ENCODE measurements at regions not wholly inside any gene's neighbourhood (a gene's known extent, or its start where the extent isn't known, plus 50 kb on each side); places are given as distances from the start of the nearest gene placed in this dataset.
"Not testable (repeated sequence)": the region's sequence is repeated elsewhere in the genome, so short reads cannot be mapped to it uniquely, and the experiment has no call there.

GRCh38 chr18:39223283-39223682, 1657.7 kb upstream of the CELF4 start:
- DNase-seq (ENCODE audit: low read depth in 2 of 2), result no peak

- DNase-seq (ENCODE audit: low read depth in 2 of 2), result no peak
Observed at GRCh38 chr18:39215920-39216319, 1650.3 kb upstream of the CELF4 start.

- DNase-seq (ENCODE audit: low read depth in 2 of 2), result no peak
Observed at GRCh38 chr18:39211461-39211860, 1645.9 kb upstream of the CELF4 start.

- DNase-seq (ENCODE audit: low read depth in 2 of 2), result no peak
Observed at GRCh38 chr18:39209173-39209572, 1643.6 kb upstream of the CELF4 start.

- no peak for DNase-seq (ENCODE audit: low read depth in 2 of 2)
Observed at GRCh38 chr18:39208729-39209128, 1643.1 kb upstream of the CELF4 start.

- DNase-seq (ENCODE audit: low read depth in 2 of 2), result no peak
Observed at GRCh38 chr18:39208190-39208589, 1642.6 kb upstream of the CELF4 start.

- not testable (repeated sequence) for DNase-seq (ENCODE audit: low read depth in 2 of 2)
Observed at GRCh38 chr18:39206398-39207103, 1641.0 kb upstream of the CELF4 start.

GRCh38 chr18:39205565-39206195, 1640.1 kb upstream of the CELF4 start:
- DNase-seq (ENCODE audit: low read depth in 2 of 2), result no peak

- no peak for DNase-seq (ENCODE audit: low read depth in 2 of 2)
Observed at GRCh38 chr18:39200153-39200552, 1634.6 kb upstream of the CELF4 start.

- DNase-seq (ENCODE audit: low read depth in 2 of 2), result no peak
Observed at GRCh38 chr18:39199231-39199855, 1633.7 kb upstream of the CELF4 start.

- DNase-seq (ENCODE audit: low read depth in 2 of 2), result no peak
Observed at GRCh38 chr18:39198376-39198775, 1632.8 kb upstream of the CELF4 start.

- DNase-seq (ENCODE audit: low read depth in 2 of 2), result no peak
Observed at GRCh38 chr18:39191931-39192330, 1626.3 kb upstream of the CELF4 start.

GRCh38 chr18:39191058-39191457, 1625.5 kb upstream of the CELF4 start:
- DNase-seq (ENCODE audit: low read depth in 2 of 2), result no peak

- DNase-seq (ENCODE audit: low read depth in 2 of 2), result no peak
Observed at GRCh38 chr18:39190508-39190907, 1624.9 kb upstream of the CELF4 start.

GRCh38 chr18:39188278-39188677, 1622.7 kb upstream of the CELF4 start:
- DNase-seq (ENCODE audit: low read depth in 2 of 2), result no peak

- no peak for DNase-seq (ENCODE audit: low read depth in 2 of 2)
Observed at GRCh38 chr18:39186008-39186407, 1620.4 kb upstream of the CELF4 start.

GRCh38 chr18:39184176-39184575, 1618.6 kb upstream of the CELF4 start:
- DNase-seq (ENCODE audit: low read depth in 2 of 2), result no peak

- DNase-seq (ENCODE audit: low read depth in 2 of 2), result no peak
Observed at GRCh38 chr18:39178166-39178565, 1612.6 kb upstream of the CELF4 start.

- no peak for DNase-seq (ENCODE audit: low read depth in 2 of 2)
Observed at GRCh38 chr18:39172695-39173421, 1607.3 kb upstream of the CELF4 start.

- no peak for DNase-seq (ENCODE audit: low read depth in 2 of 2)
Observed at GRCh38 chr18:39168723-39169122, 1603.1 kb upstream of the CELF4 start.

GRCh38 chr18:39167990-39168389, 1602.4 kb upstream of the CELF4 start:
- DNase-seq (ENCODE audit: low read depth in 2 of 2), result no peak

GRCh38 chr18:39166776-39167175, 1601.2 kb upstream of the CELF4 start:
- no peak for DNase-seq (ENCODE audit: low read depth in 2 of 2)

Data from stimulated activated CD4-positive, alpha-beta T cell treated with anti-CD3 and anti-CD28 coated beads, Interleukin-1b, Interleukin-23, amount 100 ng/mL, for 1 hour (primary cell).